OCI-LY7 (cell line): ENCODE measurements at regions not wholly inside any gene's neighbourhood (a gene's known extent, or its start where the extent isn't known, plus 50 kb on each side); places are given as distances from the start of the nearest gene placed in this dataset.

Experiments
- BruUV-seq: library from RNA; stranded (reverse); fragments of 400-500 nt; replicated peaks from 2 replicates; lab custom pipeline; 2021; lab: Mats Ljungman, UMichigan
- CTCF ChIA-PET: fragments of 300-600 bp; sonication (Branson Sonifier 250); formaldehyde crosslinking; loops from one replicate; lab custom pipeline; 2022; ENCODE audit warnings: antibody characterized with exemption; ENCODE audit not compliant: unreplicated experiment; lab: Charles Lee
- POLR2A ChIA-PET: fragments of 300-600 bp; sonication (Branson Sonifier 250); formaldehyde crosslinking; loops from one replicate; lab custom pipeline; 2022; ENCODE audit warnings: antibody characterized with exemption; lab: Charles Lee
- DNase-seq: peaks from one replicate; pipeline ENCODE4 v3.0.0-alpha.2; 2015; ENCODE audit warnings: low spot score
- H2AFZ ChIP-seq: fragments of 200-600 bp; sonication (generic), shearing (Covaris generic); 2 replicates; pipeline ENCODE4 v1.6.1; 2014; ENCODE audit warnings: mild to moderate bottlenecking, antibody characterized with exemption, low read length, moderate library complexity
- H3K27ac ChIP-seq: fragments of 200-600 bp; sonication (generic); 2 replicates; pipeline ENCODE4 v1.5.1; 2014; ENCODE audit warnings: mixed run types, low read depth, mild to moderate bottlenecking, moderate library complexity, low read length, inconsistent platforms; ENCODE audit not compliant: poor library complexity, severe bottlenecking
- H3K36me3 ChIP-seq: fragments of 200-600 bp; sonication (generic); 2 replicates; pipeline ENCODE4 v1.6.1; 2014; ENCODE audit warnings: mild to moderate bottlenecking, antibody characterized with exemption, low read length, moderate library complexity, mixed read lengths; ENCODE audit not compliant: insufficient read depth
- H3K4me1 ChIP-seq: fragments of 200-600 bp; sonication (generic); 2 replicates; pipeline ENCODE4 v1.5.1; 2014; ENCODE audit warnings: mild to moderate bottlenecking, low read length; ENCODE audit not compliant: insufficient read depth, poor library complexity, severe bottlenecking
- H3K4me2 ChIP-seq: fragments of 200-600 bp; sonication (generic); 2 replicates; pipeline ENCODE4 v1.6.1; 2014; ENCODE audit warnings: mild to moderate bottlenecking, low read length
- H3K4me3 ChIP-seq: fragments of 200-600 bp; sonication (generic); 2 replicates; pipeline ENCODE4 v1.5.1; 2014; ENCODE audit warnings: mild to moderate bottlenecking, low read depth, low read length; ENCODE audit not compliant: poor library complexity, severe bottlenecking
- H3K79me2 ChIP-seq: fragments of 200-600 bp; sonication (generic); 2 replicates; pipeline ENCODE4 v1.6.1; 2016; ENCODE audit warnings: low read depth, mild to moderate bottlenecking, low read length, moderate library complexity, mixed read lengths; ENCODE audit not compliant: insufficient read depth
- H3K9me2 ChIP-seq: fragments of 200-600 bp; sonication (generic); 2 replicates; pipeline ENCODE4 v1.6.1; 2016; ENCODE audit warnings: mild to moderate bottlenecking, low read length, mixed read lengths; ENCODE audit not compliant: insufficient read depth
- H3K9me3 ChIP-seq: fragments of 200-600 bp; sonication (generic); 2 replicates; pipeline ENCODE4 v1.6.1; 2014; ENCODE audit warnings: mild to moderate bottlenecking, mixed run types, low read length, mixed read lengths
- H4K20me1 ChIP-seq: fragments of 200-600 bp; sonication (generic); 2 replicates; pipeline ENCODE4 v1.6.1; 2014; ENCODE audit warnings: mild to moderate bottlenecking, antibody characterized with exemption, low read length, moderate library complexity, mixed read lengths; ENCODE audit not compliant: insufficient read depth
- CTCF ChIP-seq: fragments of 200-600 bp; sonication (generic); conservative IDR thresholded peaks from 2 replicates; pipeline ENCODE4 v1.5.1; 2014; ENCODE audit warnings: mild to moderate bottlenecking, antibody characterized with exemption, low read length, moderate library complexity, mixed read lengths
- EZH2phosphoT487 ChIP-seq: fragments of 200-600 bp; sonication (generic); IDR thresholded peaks from 2 replicates; pipeline ENCODE4 v1.6.1; 2018; ENCODE audit warnings: low read depth, borderline replicate concordance, mild to moderate bottlenecking, mixed run types, antibody characterized with exemption, low read length, moderate library complexity, mixed read lengths
- intact Hi-C: fragments of 100-400 bp; cut with micrococcal nuclease; formaldehyde crosslinking; loops from one replicate; pipeline ENCODE4 v1.10.0; 2022; ENCODE audit not compliant: unreplicated experiment

- no peaks in the 10 kb centered on the region for H3K79me2 ChIP-seq
- no peak overlapping the region for H3K4me3 ChIP-seq
- no peaks in the 10 kb centered on the region for H3K9me2 ChIP-seq
- TF ChIP-seq EZH2phosphoT487, result no peak
- no peak for TF ChIP-seq CTCF
- no TSS peak for BruUV-seq
- H3K4me1 ChIP-seq, result no peaks in the 10 kb centered on the region
- no peaks in the 10 kb centered on the region for H4K20me1 ChIP-seq
- intact Hi-C loops, result no loop called here
- H2AFZ ChIP-seq, result no peak overlapping the region
- H3K9me3 ChIP-seq, result no peaks in the 10 kb centered on the region
- POLR2A ChIA-PET, result interaction anchor here (0.8 kb wide), 1 partner anchor 14 kb away, joined by 3 read pairs; no protein-coding TSS in a partner anchor
- no peak for DNase-seq
- H3K36me3 ChIP-seq, result no peaks in the 10 kb centered on the region
- H3K27ac ChIP-seq, result no peak overlapping the region
- CTCF ChIA-PET, result no interaction called here
- no peak overlapping the region for H3K4me2 ChIP-seq
These were observed 1097.8 kb downstream of the TTLL7 start for GRCh38 chr1:82901118-82901517.

DNA sequence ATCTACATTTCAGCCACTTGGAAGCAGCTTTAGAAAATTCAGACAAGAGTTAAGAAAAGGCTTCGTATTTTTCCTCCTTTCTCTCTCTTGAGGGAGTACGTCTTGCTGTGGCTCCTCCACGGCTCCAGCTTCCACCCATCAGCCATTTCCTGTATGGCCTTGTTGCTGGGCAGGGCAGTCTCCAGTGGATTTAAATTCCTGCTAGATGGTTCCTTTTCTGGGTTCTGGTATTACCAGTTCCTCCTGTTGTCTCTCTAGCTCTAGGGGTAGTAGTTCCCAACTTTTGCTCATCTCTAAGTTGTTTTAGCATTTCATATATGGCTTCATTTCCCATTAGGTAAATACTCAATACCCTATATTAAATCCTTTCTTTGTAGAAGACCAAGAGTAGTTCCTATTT is 1098.3 kb downstream of the ADGRL2 start:
- H3K4me3 ChIP-seq, result no peak overlapping the region
- no peaks in the 10 kb centered on the region for H3K9me2 ChIP-seq
- H3K4me2 ChIP-seq, result no peak overlapping the region
- no peak overlapping the region for H3K27ac ChIP-seq
- H2AFZ ChIP-seq, result no peak overlapping the region
- CTCF ChIA-PET, result no interaction called here
- TF ChIP-seq EZH2phosphoT487 (no peak), CTCF (no peak)
- H3K9me3 ChIP-seq, result no peaks in the 10 kb centered on the region
- no peaks in the 10 kb centered on the region for H4K20me1 ChIP-seq
- DNase-seq, result no peak
- no TSS peak for BruUV-seq
- H3K79me2 ChIP-seq, result no peaks in the 10 kb centered on the region
- POLR2A ChIA-PET, result no interaction called here
- intact Hi-C loops, result no loop called here
- no peaks in the 10 kb centered on the region for H3K36me3 ChIP-seq
- no peaks in the 10 kb centered on the region for H3K4me1 ChIP-seq

GRCh38 chr1:82897549-82897948 is 1096.8 kb downstream of the ADGRL2 start:
- Histone ChIP-seq H3K4me1 (no peaks in the 10 kb centered on the region), H3K4me2 (no peak overlapping the region), H3K9me3 (no peaks in the 10 kb centered on the region), H3K27ac (no peak overlapping the region), H3K9me2 (no peaks in the 10 kb centered on the region), H4K20me1 (no peaks in the 10 kb centered on the region), H3K79me2 (no peaks in the 10 kb centered on the region), H3K36me3 (no peaks in the 10 kb centered on the region), H3K4me3 (no peak overlapping the region), H2AFZ (no peak overlapping the region)
- no TSS peak for BruUV-seq
- CTCF ChIA-PET, result no interaction called here
- no peak for TF ChIP-seq EZH2phosphoT487
- intact Hi-C loops, result no loop called here
- DNase-seq, result no peak
- POLR2A ChIA-PET, result no interaction called here
